Nephron progenitor cell (in vitro differentiated cells): ENCODE measurements at regions not wholly inside any gene's neighbourhood (a gene's known extent, or its start where the extent isn't known, plus 50 kb on each side); places are given as distances from the start of the nearest gene placed in this dataset.
"Not testable (repeated sequence)": the region's sequence is repeated elsewhere in the genome, so short reads cannot be mapped to it uniquely, and the experiment has no call there.

Experiments used
- DNase-seq: peaks from one replicate; pipeline ENCODE4 v3.0.0; 2021
- H3K27ac Mint-ChIP-seq: 2 replicates; pipeline ENCODE4 v1.8.0; 2021; ENCODE audit warnings: mild to moderate bottlenecking, moderate library complexity, mixed read lengths
- H3K27me3 Mint-ChIP-seq: 2 replicates; pipeline ENCODE4 v1.8.0; 2021; ENCODE audit warnings: mild to moderate bottlenecking, low read depth, mixed read lengths; ENCODE audit not compliant: poor library complexity
- H3K36me3 Mint-ChIP-seq: 2 replicates; pipeline ENCODE4 v1.8.0; 2021; ENCODE audit warnings: low read depth, mixed read lengths
- H3K4me1 Mint-ChIP-seq: 2 replicates; pipeline ENCODE4 v1.8.0; 2021; ENCODE audit warnings: mixed read lengths
- H3K4me3 Mint-ChIP-seq: 2 replicates; pipeline ENCODE4 v1.8.0; 2021; ENCODE audit warnings: mild to moderate bottlenecking, moderate library complexity, mixed read lengths
- H3K9me3 Mint-ChIP-seq: 2 replicates; pipeline ENCODE4 v1.8.0; 2021; ENCODE audit warnings: mild to moderate bottlenecking, moderate library complexity, mixed read lengths
- TF ChIP-seq, protein P1 (sequence below): fragments of 200-600 bp; sonication (generic); IDR thresholded peaks from 2 replicates; pipeline ENCODE4 v1.5.0; 2021; ENCODE audit warnings: antibody characterized with exemption

DNA sequence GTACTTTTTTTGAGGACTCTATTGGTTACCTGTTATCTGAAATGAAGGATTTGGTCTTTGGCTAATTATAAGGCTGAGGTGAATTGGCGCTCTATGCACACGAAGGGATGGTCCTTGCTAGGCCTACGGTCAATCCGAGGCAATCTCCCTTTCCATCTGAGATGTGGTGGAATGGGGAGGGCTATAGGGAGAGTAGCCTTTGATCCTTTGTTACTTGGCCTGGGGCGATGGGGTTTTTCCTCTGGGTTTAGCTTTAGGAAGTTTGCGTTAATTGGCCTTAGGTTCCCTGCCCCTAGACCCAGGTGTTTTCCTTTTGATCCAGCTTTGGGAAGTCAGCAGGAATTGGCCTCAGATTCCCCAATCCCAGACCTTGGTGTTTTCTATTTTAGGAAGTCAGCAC is 102.1 kb upstream of the C9orf72 start:
- TF ChIP-seq, protein P1, sequence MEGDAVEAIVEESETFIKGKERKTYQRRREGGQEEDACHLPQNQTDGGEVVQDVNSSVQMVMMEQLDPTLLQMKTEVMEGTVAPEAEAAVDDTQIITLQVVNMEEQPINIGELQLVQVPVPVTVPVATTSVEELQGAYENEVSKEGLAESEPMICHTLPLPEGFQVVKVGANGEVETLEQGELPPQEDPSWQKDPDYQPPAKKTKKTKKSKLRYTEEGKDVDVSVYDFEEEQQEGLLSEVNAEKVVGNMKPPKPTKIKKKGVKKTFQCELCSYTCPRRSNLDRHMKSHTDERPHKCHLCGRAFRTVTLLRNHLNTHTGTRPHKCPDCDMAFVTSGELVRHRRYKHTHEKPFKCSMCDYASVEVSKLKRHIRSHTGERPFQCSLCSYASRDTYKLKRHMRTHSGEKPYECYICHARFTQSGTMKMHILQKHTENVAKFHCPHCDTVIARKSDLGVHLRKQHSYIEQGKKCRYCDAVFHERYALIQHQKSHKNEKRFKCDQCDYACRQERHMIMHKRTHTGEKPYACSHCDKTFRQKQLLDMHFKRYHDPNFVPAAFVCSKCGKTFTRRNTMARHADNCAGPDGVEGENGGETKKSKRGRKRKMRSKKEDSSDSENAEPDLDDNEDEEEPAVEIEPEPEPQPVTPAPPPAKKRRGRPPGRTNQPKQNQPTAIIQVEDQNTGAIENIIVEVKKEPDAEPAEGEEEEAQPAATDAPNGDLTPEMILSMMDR: no peak
- Mint-ChIP-seq H3K27ac (no peak overlapping the region), H3K4me1 (no peaks in the 10 kb centered on the region), H3K36me3 (no peaks in the 10 kb centered on the region), H3K27me3 (peaks cover 8% of the 10 kb centered on the region), H3K4me3 (no peak overlapping the region), H3K9me3 (no peaks in the 10 kb centered on the region)
- DNase-seq: no peak

DNA sequence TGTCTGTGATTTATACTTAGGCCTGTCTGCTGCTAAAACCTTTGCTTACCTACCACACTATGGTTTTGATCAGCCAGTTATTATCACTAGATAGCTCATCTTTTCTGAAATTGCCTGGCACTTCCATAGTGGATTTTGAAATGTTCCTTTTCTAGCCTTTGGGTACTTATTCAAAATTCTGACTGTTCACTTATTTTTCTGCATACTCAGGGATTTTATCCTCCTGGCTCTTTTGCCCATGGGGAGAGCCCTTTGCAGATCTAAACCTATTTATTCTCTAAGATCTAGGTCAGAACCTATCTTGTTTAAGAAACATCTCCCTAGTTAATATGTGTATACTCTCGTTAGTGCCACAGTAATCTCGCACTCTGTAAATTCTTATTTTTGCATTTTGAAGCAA is 103.5 kb upstream of the C9orf72 start:
- Mint-ChIP-seq H3K9me3 (no peaks in the 10 kb centered on the region), H3K27ac (no peak overlapping the region), H3K4me1 (peaks cover 5% of the 10 kb centered on the region), H3K4me3 (no peak overlapping the region), H3K36me3 (no peaks in the 10 kb centered on the region), H3K27me3 (peaks cover 8% of the 10 kb centered on the region)
- TF ChIP-seq, protein P1: no peak
- no peak for DNase-seq

DNA sequence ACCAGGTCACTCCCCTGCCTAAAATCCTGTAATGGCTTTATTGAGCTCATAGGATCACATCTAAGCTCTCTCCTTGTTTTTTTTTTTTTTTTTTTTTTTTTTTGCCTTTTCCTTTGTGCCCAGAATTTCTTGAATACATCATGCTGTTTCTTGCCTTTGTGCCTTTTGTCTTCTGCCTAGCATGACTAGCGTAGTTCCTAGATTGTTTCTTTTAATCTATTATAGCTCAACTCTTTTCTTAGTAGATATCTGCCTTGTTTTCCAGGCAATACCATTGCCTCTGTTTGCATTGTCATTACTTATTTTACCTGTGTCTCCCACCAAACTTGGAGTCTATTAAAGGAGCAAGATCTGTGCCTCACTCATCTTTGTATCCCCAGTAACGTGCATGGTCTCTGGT is 106.1 kb upstream of the C9orf72 start:
- peaks cover 5% of the 10 kb centered on the region for H3K4me1 Mint-ChIP-seq
- H3K9me3 Mint-ChIP-seq: no peaks in the 10 kb centered on the region
- no peak for DNase-seq
- no peak overlapping the region for H3K4me3 Mint-ChIP-seq
- no peaks in the 10 kb centered on the region for H3K36me3 Mint-ChIP-seq
- H3K27ac Mint-ChIP-seq: no peak overlapping the region
- peaks cover 4% of the 10 kb centered on the region for H3K27me3 Mint-ChIP-seq
- TF ChIP-seq, protein P1: no peak

DNA sequence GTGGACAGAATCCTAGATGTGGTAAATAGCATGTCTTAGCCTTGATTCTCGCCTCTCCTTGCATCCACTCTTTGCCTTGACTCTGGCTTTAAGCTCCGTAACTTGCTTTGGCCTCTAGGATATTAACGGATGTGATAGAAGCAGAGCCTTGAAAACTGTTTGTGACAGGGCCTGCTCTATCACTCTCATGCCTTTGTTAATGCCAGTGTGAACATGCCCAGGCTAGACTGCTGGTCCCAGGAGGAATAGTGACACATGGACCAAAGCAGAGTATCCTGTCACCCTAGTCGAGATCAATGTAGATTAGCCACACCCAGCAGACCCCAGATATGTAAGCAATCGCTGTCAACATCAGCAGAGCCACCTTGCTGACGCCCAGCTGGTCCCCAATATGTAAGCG is 109.9 kb upstream of the C9orf72 start:
- H3K27ac Mint-ChIP-seq: no peak overlapping the region
- TF ChIP-seq, protein P1: no peak
- H3K36me3 Mint-ChIP-seq: no peaks in the 10 kb centered on the region
- no peak overlapping the region for H3K4me3 Mint-ChIP-seq
- H3K27me3 Mint-ChIP-seq: no peaks in the 10 kb centered on the region
- H3K4me1 Mint-ChIP-seq: peaks cover 5% of the 10 kb centered on the region
- H3K9me3 Mint-ChIP-seq: no peaks in the 10 kb centered on the region
- DNase-seq: no peak

DNA sequence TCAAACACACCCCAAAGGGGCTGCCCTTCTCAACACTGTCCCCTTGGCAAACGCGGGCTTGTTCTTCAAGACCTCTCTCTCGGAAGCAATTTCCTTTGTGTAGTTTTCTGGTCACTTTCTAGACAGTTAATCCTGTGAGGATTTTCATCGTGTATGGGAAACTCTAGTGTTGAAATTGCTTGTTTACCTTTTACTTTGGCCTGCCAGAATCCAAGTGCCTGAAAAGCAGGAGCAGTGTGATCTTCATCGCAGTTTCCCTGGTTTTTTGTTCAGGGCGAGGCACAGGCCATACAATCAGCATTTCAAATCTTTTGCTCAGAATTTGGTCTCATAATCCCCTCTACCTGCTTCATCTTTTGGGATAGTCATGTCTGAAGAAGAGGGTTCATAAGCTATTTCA is 115.7 kb upstream of the C9orf72 start:
- no peak overlapping the region for H3K27ac Mint-ChIP-seq
- peaks cover 5% of the 10 kb centered on the region for H3K4me1 Mint-ChIP-seq
- H3K27me3 Mint-ChIP-seq: no peaks in the 10 kb centered on the region
- DNase-seq: no peak
- H3K36me3 Mint-ChIP-seq: peaks cover 9% of the 10 kb centered on the region
- H3K9me3 Mint-ChIP-seq: peaks cover 17% of the 10 kb centered on the region
- H3K4me3 Mint-ChIP-seq: no peak overlapping the region
- TF ChIP-seq, protein P1: no peak

DNA sequence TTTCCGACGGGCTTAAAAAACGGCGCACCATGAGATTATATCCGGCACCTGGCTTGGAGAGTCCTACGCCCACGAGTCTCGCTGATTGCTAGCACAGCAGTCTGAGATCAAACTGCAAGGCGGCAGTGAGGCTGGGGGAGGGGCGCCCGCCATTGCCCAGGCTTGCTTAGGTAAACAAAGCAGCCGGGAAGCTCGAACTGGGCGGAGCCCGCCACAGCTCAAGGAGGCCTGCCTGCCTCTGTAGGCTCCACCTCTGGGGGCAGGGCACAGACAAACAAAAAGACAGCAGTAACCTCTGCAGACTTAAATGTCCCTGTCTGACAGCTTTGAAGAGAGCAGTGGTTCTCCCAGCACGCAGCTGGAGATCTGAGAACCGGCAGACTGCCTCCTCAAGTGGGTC is 117.5 kb upstream of the C9orf72 start:
- not testable (repeated sequence) for H3K27ac Mint-ChIP-seq, H3K27me3 Mint-ChIP-seq, H3K36me3 Mint-ChIP-seq, H3K4me3 Mint-ChIP-seq, H3K4me1 Mint-ChIP-seq
- peaks cover 17% of the 10 kb centered on the region for H3K9me3 Mint-ChIP-seq
- peak; percentile 31 for DNase-seq

DNA sequence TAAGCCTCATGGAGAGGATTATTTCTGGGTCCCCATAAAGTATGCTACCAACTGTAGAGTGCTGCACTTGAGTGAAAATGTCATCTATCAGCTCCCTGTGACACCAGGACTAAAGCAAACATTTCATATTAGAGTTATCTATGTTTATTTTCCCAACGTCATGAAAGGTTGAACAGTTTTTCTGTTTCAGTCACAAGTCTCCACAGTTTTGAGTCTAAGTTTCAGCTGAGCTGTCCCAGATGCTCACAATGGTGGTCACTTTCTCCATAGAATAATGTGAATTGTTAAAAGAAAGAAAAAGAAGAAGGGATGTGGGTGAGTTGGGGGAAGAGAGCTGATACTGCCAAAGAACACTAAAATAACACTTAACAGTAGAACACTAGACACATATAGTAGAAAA is 126.3 kb upstream of the C9orf72 start:
- H3K4me1 Mint-ChIP-seq: peaks cover 15% of the 10 kb centered on the region
- no peak for DNase-seq
- H3K4me3 Mint-ChIP-seq: no peak overlapping the region

More for the DNA sequence above, 126.3 kb upstream of the C9orf72 start:
- Mint-ChIP-seq H3K27me3 (no peaks in the 10 kb centered on the region), H3K27ac (no peak overlapping the region), H3K36me3 (no peaks in the 10 kb centered on the region), H3K9me3 (peaks cover 8% of the 10 kb centered on the region)
- TF ChIP-seq, protein P1: no peak
